C4-2B (cell line): ENCODE measurements at regions not wholly inside any gene's neighbourhood (a gene's known extent, or its start where the extent isn't known, plus 50 kb on each side); places are given as distances from the start of the nearest gene placed in this dataset.

ENCODE experiments used
- H3K27ac ChIP-seq: fragments of 450-650 bp; 2 replicates; pipeline ENCODE4 v1.5.1; 2017
- CTCF ChIP-seq: fragments of 450-650 bp; conservative IDR thresholded peaks from 2 replicates; pipeline ENCODE4 v1.5.1; 2017; ENCODE audit warnings: mild to moderate bottlenecking
- ZFX ChIP-seq: fragments of 450-650 bp; IDR thresholded peaks from 2 replicates; pipeline ENCODE4 v1.6.1; 2017

DNA sequence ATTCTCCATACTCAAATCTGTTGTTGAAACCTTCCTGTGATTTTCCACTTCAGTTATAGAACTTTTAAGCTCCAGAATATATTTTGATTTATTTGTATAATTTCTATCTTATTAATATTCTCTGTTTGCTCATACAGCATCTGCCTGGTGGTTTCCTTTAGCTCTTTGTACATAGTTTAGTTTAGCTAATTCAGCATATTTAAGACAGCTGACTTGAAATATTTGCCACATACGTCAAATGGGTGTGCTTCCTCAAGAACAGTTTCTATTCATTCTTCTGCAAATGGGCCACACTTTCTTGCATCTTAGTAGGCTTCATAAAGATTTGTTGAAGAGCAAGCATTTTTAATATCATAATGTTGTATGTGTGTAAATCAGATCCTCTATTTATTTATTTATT, 101.8 kb downstream of the MAGEC1 start:
- TF ChIP-seq ZFX, result no peak
- no peak for TF ChIP-seq CTCF
- H3K27ac ChIP-seq, result no peak overlapping the region

DNA sequence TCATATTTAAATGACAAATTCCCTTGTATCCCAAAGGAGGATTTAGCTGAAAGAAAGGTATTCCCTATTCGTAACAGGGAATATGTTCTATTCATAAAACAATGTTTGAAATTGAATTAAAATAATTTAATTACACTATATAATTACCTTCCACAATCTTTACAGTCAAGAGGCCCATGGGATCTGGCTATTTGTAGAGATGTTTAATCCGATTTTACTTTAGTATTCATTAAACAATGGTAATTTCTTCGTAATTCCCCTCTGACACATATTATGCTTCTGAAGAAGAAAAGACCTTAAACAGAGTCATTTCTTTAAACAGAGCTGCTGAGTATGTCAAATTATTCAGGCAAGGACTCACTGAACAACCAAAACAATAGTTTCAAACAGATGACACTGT, 98.8 kb downstream of the MAGEC1 start:
- no peak for TF ChIP-seq ZFX
- no peak for TF ChIP-seq CTCF
- no peak overlapping the region for H3K27ac ChIP-seq

- no peak overlapping the region for H3K27ac ChIP-seq
- TF ChIP-seq CTCF (no peak), ZFX (no peak)
Observed at GRCh38 chrX:142001934-142002333, 98.2 kb downstream of the MAGEC1 start.

- TF ChIP-seq CTCF (no peak), ZFX (no peak)
- H3K27ac ChIP-seq, result no peak overlapping the region
Observed at GRCh38 chrX:141989815-141990214, 86.1 kb downstream of the MAGEC1 start.

DNA sequence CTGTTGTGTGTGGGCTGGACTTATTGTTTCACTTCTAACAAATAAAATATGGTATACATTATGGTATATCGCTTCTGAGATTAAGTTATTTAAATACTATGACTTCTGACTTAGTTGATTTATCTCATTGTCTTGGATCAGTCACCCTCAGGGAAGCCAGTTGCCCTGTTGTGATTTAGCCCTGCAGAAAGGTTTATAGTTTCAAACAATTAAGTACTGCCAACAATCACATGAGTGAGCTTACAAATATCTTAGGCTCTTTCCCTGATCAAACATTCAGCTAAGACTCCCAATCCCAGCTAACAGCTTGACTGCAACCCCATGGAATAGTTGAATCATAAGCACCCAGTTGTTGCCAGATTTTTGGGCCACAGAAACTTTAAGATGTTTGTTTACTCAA, 85.4 kb downstream of the MAGEC1 start:
- no peak overlapping the region for H3K27ac ChIP-seq

GRCh38 chrX:141982296-141982695, 78.6 kb downstream of the MAGEC1 start:
- no peak for TF ChIP-seq CTCF
- no peak for TF ChIP-seq ZFX
- H3K27ac ChIP-seq, result no peak overlapping the region

More for the DNA sequence above, 85.4 kb downstream of the MAGEC1 start:
- TF ChIP-seq CTCF (no peak), ZFX (no peak)

DNA sequence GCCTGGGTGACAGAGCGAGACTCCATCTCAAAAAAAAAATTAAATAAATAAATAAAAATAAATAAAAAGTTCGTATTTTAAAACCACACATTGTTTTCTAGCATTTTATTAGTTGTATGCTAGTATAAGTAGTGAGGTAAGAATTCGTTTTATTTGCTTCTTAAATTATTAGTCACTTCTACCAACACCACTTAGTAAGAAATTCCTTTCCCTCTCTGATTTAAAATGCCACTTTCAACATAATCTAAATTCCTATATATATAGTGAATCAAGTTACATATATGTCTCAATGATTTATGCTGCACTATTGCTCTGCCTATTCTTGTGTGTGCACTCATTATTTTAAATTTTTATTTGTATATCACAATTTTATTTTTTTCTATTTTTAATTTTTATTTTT, 72.1 kb downstream of the MAGEC1 start:
- no peak overlapping the region for H3K27ac ChIP-seq
- TF ChIP-seq ZFX, result no peak
- no peak for TF ChIP-seq CTCF
